ENCODE measurements at regions not wholly inside any gene's neighbourhood (a gene's known extent, or its start where the extent isn't known, plus 50 kb on each side); places are given as distances from the start of the nearest gene placed in this dataset.

- TF ChIP-seq ZBTB33 (IDR thresholded peaks at IDR 0.05) (no peak), TAF1 (conservative IDR thresholded peaks at IDR 0.05) (no peak), CTCF (IDR thresholded peaks at IDR 0.05; ENCODE audit: low read depth, low read length, missing input control) (no peak), YY1 (IDR thresholded peaks at IDR 0.05) (no peak), MAX (IDR thresholded peaks at IDR 0.05) (no peak), RAD21 (IDR thresholded peaks at IDR 0.05) (no peak), HNF4A (conservative IDR thresholded peaks at IDR 0.05) (no peak), FOXA1 (IDR thresholded peaks at IDR 0.05) (no peak), JUND (IDR thresholded peaks at IDR 0.05) (no peak), RXRA (IDR thresholded peaks at IDR 0.05) (no peak), GABPA (IDR thresholded peaks at IDR 0.05 in 1 of 2, conservative IDR thresholded peaks at IDR 0.05 in 1 of 2) (no peak)
These were observed 383.0 kb upstream of the SEMA3C start for GRCh38 chr7:81301815-81302214.
